ENCODE measurements at regions not wholly inside any gene's neighbourhood (a gene's known extent, or its start where the extent isn't known, plus 50 kb on each side); places are given as distances from the start of the nearest gene placed in this dataset.

DNA sequence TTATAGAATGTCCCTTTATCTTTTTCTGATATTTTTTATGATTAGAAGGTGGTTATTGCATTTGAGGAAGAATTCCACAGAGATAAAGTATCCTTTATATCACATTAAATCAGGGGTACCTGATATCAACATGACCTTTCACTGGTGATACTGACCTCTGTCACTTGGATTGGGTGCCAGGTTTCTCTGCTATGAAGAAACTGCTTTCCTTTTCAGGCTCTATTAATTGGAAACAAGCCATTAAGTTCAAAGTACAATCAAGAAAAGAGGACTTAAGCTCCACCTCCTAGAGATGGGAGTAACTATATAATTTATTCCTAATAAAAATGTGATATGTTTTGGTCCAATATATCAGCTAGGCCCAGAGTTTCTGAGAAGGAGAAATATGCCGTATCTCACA, 514.6 kb upstream of the TYRP1 start:
- ChIA-PET POLR2A (no interaction called here), CTCF (no interaction called here)
- Histone ChIP-seq H3K4me3 (ENCODE audit: low read depth, low read length) (no peak overlapping the region), H3K4me1 (ENCODE audit: control insufficient read depth, insufficient read depth, low read length) (no peaks in the 10 kb centered on the region), H3K36me3 (ENCODE audit: control insufficient read depth in 2 of 2, insufficient read depth in 1 of 2, low read length in 2 of 2) (no peaks in the 10 kb centered on the region), H3K27ac (ENCODE audit: extremely low read depth, low read depth, low read length) (no peak overlapping the region), H3K9me3 (ENCODE audit: control insufficient read depth, insufficient read depth, low read depth, low read length) (no peaks in the 10 kb centered on the region)
- TF ChIP-seq ZNF596 (tag by site-specific recombination; IDR thresholded peaks at IDR 0.05) (no peak), ZNF600 (tag by site-specific recombination; IDR thresholded peaks at IDR 0.05) (no peak), GLIS1 (tag by site-specific recombination; IDR thresholded peaks at IDR 0.05) (no peak)
- TF ChIP-seq, protein P1, sequence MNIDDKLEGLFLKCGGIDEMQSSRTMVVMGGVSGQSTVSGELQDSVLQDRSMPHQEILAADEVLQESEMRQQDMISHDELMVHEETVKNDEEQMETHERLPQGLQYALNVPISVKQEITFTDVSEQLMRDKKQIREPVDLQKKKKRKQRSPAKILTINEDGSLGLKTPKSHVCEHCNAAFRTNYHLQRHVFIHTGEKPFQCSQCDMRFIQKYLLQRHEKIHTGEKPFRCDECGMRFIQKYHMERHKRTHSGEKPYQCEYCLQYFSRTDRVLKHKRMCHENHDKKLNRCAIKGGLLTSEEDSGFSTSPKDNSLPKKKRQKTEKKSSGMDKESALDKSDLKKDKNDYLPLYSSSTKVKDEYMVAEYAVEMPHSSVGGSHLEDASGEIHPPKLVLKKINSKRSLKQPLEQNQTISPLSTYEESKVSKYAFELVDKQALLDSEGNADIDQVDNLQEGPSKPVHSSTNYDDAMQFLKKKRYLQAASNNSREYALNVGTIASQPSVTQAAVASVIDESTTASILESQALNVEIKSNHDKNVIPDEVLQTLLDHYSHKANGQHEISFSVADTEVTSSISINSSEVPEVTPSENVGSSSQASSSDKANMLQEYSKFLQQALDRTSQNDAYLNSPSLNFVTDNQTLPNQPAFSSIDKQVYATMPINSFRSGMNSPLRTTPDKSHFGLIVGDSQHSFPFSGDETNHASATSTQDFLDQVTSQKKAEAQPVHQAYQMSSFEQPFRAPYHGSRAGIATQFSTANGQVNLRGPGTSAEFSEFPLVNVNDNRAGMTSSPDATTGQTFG (tag by site-specific recombination; IDR thresholded peaks at IDR 0.05; ENCODE audit: borderline replicate concordance): no peak

DNA sequence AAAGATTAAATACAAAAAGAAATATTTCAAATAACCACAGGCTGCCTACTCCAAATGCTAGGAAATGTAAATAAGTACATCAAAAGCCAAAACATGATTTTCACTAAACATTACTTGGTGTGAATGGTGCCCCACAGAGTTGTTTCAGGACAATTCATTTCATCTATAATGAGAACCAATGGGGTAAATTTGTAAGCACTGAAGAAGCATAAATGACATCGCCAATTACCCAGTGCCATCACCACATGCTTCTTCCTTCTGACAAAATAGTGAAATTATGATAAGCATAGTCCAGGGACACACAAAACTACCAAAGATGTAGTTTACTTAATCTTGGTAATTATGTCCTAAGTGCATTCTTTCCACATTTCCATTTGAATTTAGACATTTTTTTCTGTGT, 510.4 kb upstream of the TYRP1 start:
- H3K9me3 ChIP-seq (ENCODE audit: control insufficient read depth, insufficient read depth, low read depth, low read length): no peaks in the 10 kb centered on the region
- POLR2A ChIA-PET: no interaction called here

More for the DNA sequence above, 510.4 kb upstream of the TYRP1 start:
- CTCF ChIA-PET: no interaction called here
- H3K27ac ChIP-seq (ENCODE audit: extremely low read depth, low read depth, low read length): no peak overlapping the region
- H3K4me1 ChIP-seq (ENCODE audit: control insufficient read depth, insufficient read depth, low read length): no peaks in the 10 kb centered on the region
- H3K36me3 ChIP-seq (ENCODE audit: control insufficient read depth in 2 of 2, insufficient read depth in 1 of 2, low read length in 2 of 2): no peaks in the 10 kb centered on the region
- H3K4me3 ChIP-seq (ENCODE audit: low read depth, low read length): no peak overlapping the region
- TF ChIP-seq, protein P2, sequence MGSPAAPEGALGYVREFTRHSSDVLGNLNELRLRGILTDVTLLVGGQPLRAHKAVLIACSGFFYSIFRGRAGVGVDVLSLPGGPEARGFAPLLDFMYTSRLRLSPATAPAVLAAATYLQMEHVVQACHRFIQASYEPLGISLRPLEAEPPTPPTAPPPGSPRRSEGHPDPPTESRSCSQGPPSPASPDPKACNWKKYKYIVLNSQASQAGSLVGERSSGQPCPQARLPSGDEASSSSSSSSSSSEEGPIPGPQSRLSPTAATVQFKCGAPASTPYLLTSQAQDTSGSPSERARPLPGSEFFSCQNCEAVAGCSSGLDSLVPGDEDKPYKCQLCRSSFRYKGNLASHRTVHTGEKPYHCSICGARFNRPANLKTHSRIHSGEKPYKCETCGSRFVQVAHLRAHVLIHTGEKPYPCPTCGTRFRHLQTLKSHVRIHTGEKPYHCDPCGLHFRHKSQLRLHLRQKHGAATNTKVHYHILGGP (tag by site-specific recombination; IDR thresholded peaks at IDR 0.05): no peak
- TF ChIP-seq, protein P3, sequence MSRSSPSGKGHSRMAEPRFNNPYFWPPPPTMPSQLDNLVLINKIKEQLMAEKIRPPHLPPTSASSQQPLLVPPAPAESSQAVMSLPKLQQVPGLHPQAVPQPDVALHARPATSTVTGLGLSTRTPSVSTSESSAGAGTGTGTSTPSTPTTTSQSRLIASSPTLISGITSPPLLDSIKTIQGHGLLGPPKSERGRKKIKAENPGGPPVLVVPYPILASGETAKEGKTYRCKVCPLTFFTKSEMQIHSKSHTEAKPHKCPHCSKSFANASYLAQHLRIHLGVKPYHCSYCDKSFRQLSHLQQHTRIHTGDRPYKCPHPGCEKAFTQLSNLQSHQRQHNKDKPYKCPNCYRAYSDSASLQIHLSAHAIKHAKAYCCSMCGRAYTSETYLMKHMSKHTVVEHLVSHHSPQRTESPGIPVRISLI (tag by site-specific recombination; IDR thresholded peaks at IDR 0.05): no peak
- TF ChIP-seq, protein P4, sequence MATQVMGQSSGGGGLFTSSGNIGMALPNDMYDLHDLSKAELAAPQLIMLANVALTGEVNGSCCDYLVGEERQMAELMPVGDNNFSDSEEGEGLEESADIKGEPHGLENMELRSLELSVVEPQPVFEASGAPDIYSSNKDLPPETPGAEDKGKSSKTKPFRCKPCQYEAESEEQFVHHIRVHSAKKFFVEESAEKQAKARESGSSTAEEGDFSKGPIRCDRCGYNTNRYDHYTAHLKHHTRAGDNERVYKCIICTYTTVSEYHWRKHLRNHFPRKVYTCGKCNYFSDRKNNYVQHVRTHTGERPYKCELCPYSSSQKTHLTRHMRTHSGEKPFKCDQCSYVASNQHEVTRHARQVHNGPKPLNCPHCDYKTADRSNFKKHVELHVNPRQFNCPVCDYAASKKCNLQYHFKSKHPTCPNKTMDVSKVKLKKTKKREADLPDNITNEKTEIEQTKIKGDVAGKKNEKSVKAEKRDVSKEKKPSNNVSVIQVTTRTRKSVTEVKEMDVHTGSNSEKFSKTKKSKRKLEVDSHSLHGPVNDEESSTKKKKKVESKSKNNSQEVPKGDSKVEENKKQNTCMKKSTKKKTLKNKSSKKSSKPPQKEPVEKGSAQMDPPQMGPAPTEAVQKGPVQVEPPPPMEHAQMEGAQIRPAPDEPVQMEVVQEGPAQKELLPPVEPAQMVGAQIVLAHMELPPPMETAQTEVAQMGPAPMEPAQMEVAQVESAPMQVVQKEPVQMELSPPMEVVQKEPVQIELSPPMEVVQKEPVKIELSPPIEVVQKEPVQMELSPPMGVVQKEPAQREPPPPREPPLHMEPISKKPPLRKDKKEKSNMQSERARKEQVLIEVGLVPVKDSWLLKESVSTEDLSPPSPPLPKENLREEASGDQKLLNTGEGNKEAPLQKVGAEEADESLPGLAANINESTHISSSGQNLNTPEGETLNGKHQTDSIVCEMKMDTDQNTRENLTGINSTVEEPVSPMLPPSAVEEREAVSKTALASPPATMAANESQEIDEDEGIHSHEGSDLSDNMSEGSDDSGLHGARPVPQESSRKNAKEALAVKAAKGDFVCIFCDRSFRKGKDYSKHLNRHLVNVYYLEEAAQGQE (tag by site-specific recombination; IDR thresholded peaks at IDR 0.05): no peak
- TF ChIP-seq, protein P5, sequence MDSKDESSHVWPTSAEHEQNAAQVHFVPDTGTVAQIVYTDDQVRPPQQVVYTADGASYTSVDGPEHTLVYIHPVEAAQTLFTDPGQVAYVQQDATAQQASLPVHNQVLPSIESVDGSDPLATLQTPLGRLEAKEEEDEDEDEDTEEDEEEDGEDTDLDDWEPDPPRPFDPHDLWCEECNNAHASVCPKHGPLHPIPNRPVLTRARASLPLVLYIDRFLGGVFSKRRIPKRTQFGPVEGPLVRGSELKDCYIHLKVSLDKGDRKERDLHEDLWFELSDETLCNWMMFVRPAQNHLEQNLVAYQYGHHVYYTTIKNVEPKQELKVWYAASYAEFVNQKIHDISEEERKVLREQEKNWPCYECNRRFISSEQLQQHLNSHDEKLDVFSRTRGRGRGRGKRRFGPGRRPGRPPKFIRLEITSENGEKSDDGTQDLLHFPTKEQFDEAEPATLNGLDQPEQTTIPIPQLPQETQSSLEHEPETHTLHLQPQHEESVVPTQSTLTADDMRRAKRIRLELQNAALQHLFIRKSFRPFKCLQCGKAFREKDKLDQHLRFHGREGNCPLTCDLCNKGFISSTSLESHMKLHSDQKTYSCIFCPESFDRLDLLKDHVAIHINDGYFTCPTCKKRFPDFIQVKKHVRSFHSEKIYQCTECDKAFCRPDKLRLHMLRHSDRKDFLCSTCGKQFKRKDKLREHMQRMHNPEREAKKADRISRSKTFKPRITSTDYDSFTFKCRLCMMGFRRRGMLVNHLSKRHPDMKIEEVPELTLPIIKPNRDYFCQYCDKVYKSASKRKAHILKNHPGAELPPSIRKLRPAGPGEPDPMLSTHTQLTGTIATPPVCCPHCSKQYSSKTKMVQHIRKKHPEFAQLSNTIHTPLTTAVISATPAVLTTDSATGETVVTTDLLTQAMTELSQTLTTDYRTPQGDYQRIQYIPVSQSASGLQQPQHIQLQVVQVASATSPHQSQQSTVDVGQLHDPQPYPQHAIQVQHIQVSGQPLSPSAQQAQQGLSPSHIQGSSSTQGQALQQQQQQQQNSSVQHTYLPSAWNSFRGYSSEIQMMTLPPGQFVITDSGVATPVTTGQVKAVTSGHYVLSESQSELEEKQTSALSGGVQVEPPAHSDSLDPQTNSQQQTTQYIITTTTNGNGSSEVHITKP (tag by site-specific recombination; IDR thresholded peaks at IDR 0.05): no peak
- TF ChIP-seq ZNF571 (tag by site-specific recombination; IDR thresholded peaks at IDR 0.05) (no peak), MYNN (tag by site-specific recombination; IDR thresholded peaks at IDR 0.05; ENCODE audit: borderline replicate concordance) (no peak), ZNF37A (tag by site-specific recombination; IDR thresholded peaks at IDR 0.05) (no peak), ZNF473 (tag by site-specific recombination; IDR thresholded peaks at IDR 0.05) (no peak), HOXD13 (CRISPR knock-in tag; IDR thresholded peaks at IDR 0.05; ENCODE audit: borderline replicate concordance) (no peak)

Measured in HEK293 (cell line).